Activated CD8-positive, alpha-beta memory T cell treated with anti-CD3 and anti-CD28 coated beads, Interleukin-2, amount 10 ng/mL, durations not matched to agents 7 days and 5 days (primary cell): ENCODE measurements at regions not wholly inside any gene's neighbourhood (a gene's known extent, or its start where the extent isn't known, plus 50 kb on each side); places are given as distances from the start of the nearest gene placed in this dataset.

Experiments
- ATAC-seq: fragments of 150-1000 bp; cut with Tn5 transposase; one replicate; pipeline ENCODE4 v1.10.0; 2021; ENCODE audit warnings: moderate library complexity
- CTCF ChIA-PET: fragments of 350-600 bp; sonication (Branson Sonifier 250); formaldehyde crosslinking; loops from one replicate; lab custom pipeline; 2021; ENCODE audit warnings: antibody characterized with exemption; lab: Charles Lee
- DNase-seq: peaks from one replicate; pipeline ENCODE4 v3.0.0-alpha.2; 2020
- H3K27ac Mint-ChIP-seq: one replicate; pipeline ENCODE4 v1.8.0; 2021; ENCODE audit warnings: mild to moderate bottlenecking, mixed read lengths
- H3K27me3 Mint-ChIP-seq: one replicate; pipeline ENCODE4 v1.8.0; 2021; ENCODE audit warnings: mixed read lengths
- H3K36me3 Mint-ChIP-seq: one replicate; pipeline ENCODE4 v1.8.0; 2021; ENCODE audit warnings: mild to moderate bottlenecking, mixed read lengths
- H3K4me1 Mint-ChIP-seq: one replicate; pipeline ENCODE4 v1.8.0; 2021; ENCODE audit warnings: mixed read lengths
- H3K4me3 Mint-ChIP-seq: one replicate; pipeline ENCODE4 v1.8.0; 2021; ENCODE audit warnings: mild to moderate bottlenecking, moderate library complexity, mixed read lengths
- H3K9me3 Mint-ChIP-seq: one replicate; pipeline ENCODE4 v1.8.0; 2022; ENCODE audit warnings: low read depth, mixed read lengths

DNA sequence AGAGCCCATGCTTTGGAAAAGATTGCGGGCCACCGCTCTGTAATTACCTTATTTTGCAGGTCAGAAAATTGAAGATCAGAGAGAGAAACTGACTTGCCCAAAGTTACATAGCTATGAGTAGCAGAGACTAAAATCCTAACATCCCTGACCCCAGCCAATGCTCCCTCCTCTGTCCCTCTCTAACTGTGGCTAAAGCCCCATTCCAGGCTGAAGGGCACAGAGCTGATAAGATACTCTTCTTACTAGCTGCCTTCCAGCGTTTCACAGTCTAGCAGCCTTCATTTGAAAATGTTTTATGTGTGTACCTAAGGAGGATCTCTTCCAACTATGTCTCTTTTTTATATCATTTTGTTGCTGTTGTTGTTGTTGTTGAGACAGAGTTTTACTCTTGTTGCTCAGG, 81.4 kb upstream of the LRATD1 start:
- Mint-ChIP-seq H3K4me3 (no peak overlapping the region), H3K4me1 (no peaks in the 10 kb centered on the region), H3K27ac (no peak overlapping the region), H3K9me3 (no peaks in the 10 kb centered on the region), H3K36me3 (no peaks in the 10 kb centered on the region), H3K27me3 (no peaks in the 10 kb centered on the region)
- CTCF ChIA-PET, result no interaction called here
- no peak for DNase-seq
- no peak for ATAC-seq

DNA sequence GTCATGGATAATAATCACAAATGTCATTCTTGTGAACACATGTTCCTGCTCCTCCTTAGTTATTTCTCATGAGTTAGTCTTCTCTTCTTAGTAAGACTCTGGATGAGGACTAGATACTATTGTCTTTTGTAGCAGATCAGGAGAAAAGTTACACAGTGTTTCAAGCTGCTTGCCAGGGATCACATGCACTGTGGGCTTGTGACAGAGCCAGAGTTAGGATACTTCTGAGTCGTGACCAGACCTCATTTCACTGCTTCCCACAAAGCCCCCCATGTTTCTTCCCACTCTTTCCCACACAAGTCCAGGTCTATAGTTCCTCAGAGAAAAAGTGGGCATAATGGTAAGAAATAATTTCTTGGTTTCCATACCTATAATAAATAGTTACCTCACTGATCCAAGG, 80.2 kb upstream of the LRATD1 start:
- Mint-ChIP-seq H3K27me3 (no peaks in the 10 kb centered on the region), H3K36me3 (no peaks in the 10 kb centered on the region), H3K9me3 (no peaks in the 10 kb centered on the region), H3K27ac (no peak overlapping the region), H3K4me1 (no peaks in the 10 kb centered on the region), H3K4me3 (no peak overlapping the region)
- CTCF ChIA-PET, result interaction anchor here (0.6 kb wide), 1 partner anchor 1626 kb away, joined by 3 read pairs; no protein-coding TSS in a partner anchor
- DNase-seq, result no peak
- no peak for ATAC-seq

DNA sequence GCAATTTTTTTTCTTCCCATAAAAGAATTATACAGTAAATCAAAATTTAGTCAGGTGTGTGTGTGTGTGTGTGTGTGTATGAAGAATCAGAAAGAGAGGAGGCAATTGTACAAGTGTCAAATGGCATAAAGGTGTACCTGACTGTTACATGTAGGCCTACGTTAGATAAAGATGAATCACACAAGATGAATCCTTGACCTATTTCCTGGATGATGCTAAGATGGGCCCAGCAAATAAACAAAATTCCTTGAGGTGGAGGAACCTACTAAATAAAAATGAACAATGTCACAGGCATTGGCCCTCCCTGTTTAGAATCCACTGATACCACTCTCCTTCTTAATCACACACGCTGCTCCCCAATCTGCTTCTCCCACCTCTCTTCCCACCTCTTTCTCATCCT, 79.7 kb upstream of the LRATD1 start:
- Mint-ChIP-seq H3K27ac (no peak overlapping the region), H3K9me3 (no peaks in the 10 kb centered on the region), H3K36me3 (no peaks in the 10 kb centered on the region), H3K27me3 (no peaks in the 10 kb centered on the region), H3K4me1 (no peaks in the 10 kb centered on the region), H3K4me3 (no peak overlapping the region)
- ATAC-seq (no peak), DNase-seq (no peak)
- CTCF ChIA-PET, result interaction anchor here (0.6 kb wide), 1 partner anchor 1626 kb away, joined by 3 read pairs; no protein-coding TSS in a partner anchor

DNA sequence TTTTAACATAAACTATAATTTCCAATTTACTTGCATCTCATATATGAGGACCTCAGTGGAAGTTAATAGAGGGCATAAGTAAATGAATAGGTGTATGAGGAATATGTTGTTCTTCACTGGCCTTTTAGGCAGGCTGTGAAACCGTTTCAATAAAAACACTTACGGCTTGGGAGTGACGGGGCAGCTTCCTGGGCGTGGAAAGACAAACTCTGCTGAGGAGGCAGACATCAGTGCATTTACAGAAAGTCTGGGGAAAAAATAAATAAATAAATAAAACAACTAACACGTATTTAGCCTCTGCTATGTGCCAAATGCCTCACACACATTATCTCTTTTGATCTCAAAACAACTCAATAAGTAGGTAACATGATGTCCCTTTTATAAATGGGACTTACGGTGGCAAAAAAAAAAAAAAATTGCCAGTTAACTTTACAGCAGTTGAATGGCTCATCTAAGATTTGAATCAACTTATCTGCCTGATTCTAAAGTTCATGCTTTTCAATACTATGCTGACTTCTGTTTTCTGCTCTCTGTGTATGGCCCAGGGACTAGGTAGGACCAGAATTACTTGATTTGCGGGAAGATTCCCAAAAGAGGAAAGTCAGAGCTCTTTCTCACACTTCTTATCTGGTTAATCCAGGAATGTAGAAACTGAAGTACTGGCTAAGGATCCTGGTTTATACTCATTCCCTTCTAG, 77.5 kb upstream of the LRATD1 start:
- Mint-ChIP-seq H3K4me3 (no peak overlapping the region), H3K4me1 (no peaks in the 10 kb centered on the region)

DNA sequence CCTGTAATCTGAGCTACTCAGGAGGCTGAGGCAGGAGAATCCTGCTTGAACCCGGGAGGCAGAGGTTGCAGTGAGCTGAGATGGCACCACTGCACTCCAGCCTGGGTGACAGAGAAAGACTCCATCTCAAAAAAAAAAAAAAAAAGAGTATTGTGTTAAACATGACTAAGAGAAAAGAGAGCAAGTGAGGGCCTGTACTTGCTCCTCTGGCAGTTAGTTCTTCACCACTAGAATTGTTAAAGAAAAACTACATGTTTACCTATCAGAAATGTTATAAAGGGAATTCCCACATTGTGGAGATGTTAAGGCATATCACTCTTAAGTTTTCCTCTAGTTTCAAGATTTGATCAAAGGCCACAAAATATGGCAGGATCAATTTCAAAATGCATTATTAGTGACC, 75.4 kb upstream of the LRATD1 start:
- H3K27me3 Mint-ChIP-seq, result no peaks in the 10 kb centered on the region
- no peaks in the 10 kb centered on the region for H3K9me3 Mint-ChIP-seq
- no peak overlapping the region for H3K27ac Mint-ChIP-seq
- CTCF ChIA-PET, result no interaction called here
- DNase-seq, result no peak
- H3K36me3 Mint-ChIP-seq, result no peaks in the 10 kb centered on the region
- no peaks in the 10 kb centered on the region for H3K4me1 Mint-ChIP-seq
- no peak for ATAC-seq
- H3K4me3 Mint-ChIP-seq, result no peak overlapping the region

More for the DNA sequence above, 77.5 kb upstream of the LRATD1 start:
- ATAC-seq (no peak), DNase-seq (no peak)
- no peaks in the 10 kb centered on the region for H3K36me3 Mint-ChIP-seq
- CTCF ChIA-PET, result no interaction called here
- H3K27ac Mint-ChIP-seq, result no peak overlapping the region
- no peaks in the 10 kb centered on the region for H3K27me3 Mint-ChIP-seq
- no peaks in the 10 kb centered on the region for H3K9me3 Mint-ChIP-seq

DNA sequence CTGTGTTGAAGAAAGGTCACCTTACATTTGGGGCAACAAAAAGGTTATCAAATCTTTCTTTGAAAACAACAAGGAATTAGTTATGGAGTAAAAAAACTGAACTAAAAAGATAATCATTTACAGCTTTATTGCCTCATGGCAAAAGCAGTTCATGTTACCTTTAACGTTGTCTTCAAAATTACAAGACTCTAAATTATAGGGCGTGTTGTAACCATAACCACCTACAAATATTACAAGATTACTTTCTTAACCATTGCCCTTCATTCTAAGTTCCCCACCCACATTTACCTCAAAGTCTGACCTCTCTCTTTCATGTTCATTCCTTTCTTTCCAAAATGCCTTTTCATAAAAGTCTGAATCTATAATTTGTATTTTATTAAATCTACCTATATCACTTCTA, 74.6 kb upstream of the LRATD1 start:
- no peaks in the 10 kb centered on the region for H3K36me3 Mint-ChIP-seq

DNA sequence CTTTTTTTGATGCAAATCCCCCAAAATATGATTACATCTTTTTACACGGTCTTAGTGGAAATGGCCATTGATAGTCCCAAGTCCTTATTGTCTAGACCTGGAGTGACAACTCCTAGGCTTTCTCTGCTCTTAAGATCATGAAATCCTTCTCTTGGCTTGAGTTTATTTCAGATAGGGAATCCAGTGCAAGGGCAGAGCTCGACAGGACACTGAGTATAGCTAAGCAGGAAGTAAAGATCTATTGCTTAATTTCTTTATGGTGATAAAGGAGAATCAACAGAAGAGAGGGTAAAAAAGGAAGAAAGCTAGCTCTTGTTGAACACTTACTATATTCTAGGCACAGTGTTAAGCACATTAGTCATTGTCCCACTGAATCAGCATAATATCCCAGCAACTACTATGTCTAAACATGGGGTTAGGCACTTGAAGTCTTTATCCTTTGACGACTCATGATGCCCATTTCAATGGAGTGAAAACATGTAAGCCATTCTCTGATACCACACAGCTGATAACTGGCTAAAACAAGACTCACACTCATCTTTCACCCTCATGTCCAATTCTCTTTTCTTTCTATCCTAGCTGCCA, 74.1 kb upstream of the LRATD1 start:
- no peak for ATAC-seq
- no peak for DNase-seq
- Mint-ChIP-seq H3K27me3 (no peaks in the 10 kb centered on the region), H3K4me1 (no peaks in the 10 kb centered on the region), H3K9me3 (no peaks in the 10 kb centered on the region), H3K4me3 (no peak overlapping the region), H3K27ac (no peak overlapping the region), H3K36me3 (no peaks in the 10 kb centered on the region)
- CTCF ChIA-PET, result no interaction called here

More for the DNA sequence above, 74.6 kb upstream of the LRATD1 start:
- CTCF ChIA-PET, result no interaction called here
- Mint-ChIP-seq H3K27me3 (no peaks in the 10 kb centered on the region), H3K4me3 (no peak overlapping the region), H3K4me1 (no peaks in the 10 kb centered on the region), H3K27ac (no peak overlapping the region), H3K9me3 (no peaks in the 10 kb centered on the region)
- ATAC-seq (no peak), DNase-seq (no peak)

DNA sequence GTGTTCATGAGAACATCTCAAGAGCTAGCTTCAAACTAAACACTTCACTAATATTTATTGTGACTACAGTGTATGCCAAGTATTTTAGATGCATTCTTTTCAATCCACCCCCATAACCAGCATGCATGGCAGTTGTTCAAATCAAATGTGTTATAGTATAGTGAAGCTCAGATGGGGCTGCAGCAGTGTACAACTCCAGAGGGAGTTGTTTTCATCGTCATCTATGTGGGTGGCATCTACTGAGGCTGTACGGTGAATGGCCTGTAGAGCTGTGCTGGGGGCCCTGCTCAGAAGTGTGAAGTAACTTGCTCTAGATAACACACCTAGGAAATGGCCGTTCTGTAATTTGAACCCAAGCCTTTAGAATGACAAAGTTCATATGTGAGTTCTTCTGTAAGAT, 71.8 kb upstream of the LRATD1 start:
- CTCF ChIA-PET, result no interaction called here
- no peak for DNase-seq
- Mint-ChIP-seq H3K9me3 (no peaks in the 10 kb centered on the region), H3K4me1 (no peaks in the 10 kb centered on the region), H3K27me3 (no peaks in the 10 kb centered on the region), H3K27ac (no peak overlapping the region), H3K4me3 (no peak overlapping the region), H3K36me3 (no peaks in the 10 kb centered on the region)
- ATAC-seq, result no peak

DNA sequence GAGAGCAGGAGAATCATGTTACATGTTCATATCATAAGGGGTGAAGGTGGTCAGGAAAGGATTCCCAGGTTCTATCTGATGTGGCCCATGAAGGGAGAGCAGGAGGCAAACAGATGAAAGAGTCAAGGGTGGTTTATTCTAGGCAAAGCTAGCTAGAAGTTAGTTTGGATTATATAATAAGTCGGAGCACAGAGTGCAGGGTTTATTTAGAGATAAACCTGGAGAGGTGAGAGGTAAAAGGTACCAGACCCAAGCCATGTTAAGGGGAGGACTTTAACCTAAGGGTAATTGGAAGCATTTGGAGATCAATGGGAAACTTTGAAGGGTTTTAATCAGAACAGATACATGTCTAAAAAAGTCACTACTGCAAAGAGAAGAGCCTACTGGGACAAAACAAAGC, 69.2 kb upstream of the LRATD1 start:
- Mint-ChIP-seq H3K27ac (no peak overlapping the region), H3K27me3 (no peaks in the 10 kb centered on the region), H3K9me3 (peaks cover 3% of the 10 kb centered on the region), H3K4me1 (no peaks in the 10 kb centered on the region), H3K36me3 (no peaks in the 10 kb centered on the region), H3K4me3 (no peak overlapping the region)
- ATAC-seq (no peak), DNase-seq (no peak)
- CTCF ChIA-PET, result no interaction called here

DNA sequence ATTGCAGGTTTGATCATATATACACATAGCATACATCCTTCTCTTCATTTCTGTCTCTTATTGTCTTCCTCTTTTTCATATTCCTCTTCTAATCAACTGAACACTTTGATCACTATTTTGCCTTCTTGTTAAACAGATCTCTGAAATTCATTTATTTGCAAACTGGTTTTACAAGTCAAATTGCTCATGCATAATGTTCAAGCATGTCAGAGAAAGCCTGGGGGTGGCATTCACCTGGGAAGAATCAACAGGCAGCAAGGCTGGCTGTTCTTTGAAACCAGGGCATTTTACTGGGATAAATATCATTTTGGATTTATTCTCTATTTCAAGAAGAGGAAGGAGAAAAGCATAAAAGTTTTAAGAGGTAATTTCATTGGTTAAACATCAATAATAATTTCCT, 66.9 kb upstream of the LRATD1 start:
- CTCF ChIA-PET, result no interaction called here

DNA sequence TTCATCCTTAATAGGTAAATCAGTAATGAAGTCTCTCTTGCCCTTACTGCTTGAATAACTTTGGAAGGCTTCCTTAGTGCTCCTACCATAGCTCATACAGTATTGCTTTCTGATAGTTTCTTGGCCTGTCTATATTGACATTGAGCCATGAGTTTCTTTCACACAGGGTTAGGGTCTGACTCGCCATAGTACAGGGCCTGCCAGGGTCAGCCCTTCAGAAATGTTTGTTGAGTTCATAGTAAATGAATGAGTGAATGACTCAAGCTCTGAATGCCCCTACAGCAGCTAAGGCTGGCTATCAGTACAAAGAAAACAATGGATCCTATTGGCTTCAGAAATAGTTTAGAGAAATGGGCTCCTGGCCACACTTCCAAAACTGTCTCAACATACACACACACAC, 65.0 kb upstream of the LRATD1 start:
- H3K27ac Mint-ChIP-seq, result no peak overlapping the region
- ATAC-seq (no peak), DNase-seq (no peak)
- CTCF ChIA-PET, result no interaction called here
- H3K27me3 Mint-ChIP-seq, result no peaks in the 10 kb centered on the region
- H3K9me3 Mint-ChIP-seq, result peaks cover 3% of the 10 kb centered on the region
- H3K4me1 Mint-ChIP-seq, result no peaks in the 10 kb centered on the region
- H3K36me3 Mint-ChIP-seq, result no peaks in the 10 kb centered on the region
- H3K4me3 Mint-ChIP-seq, result no peak overlapping the region

More for the DNA sequence above, 66.9 kb upstream of the LRATD1 start:
- ATAC-seq, result no peak
- no peak for DNase-seq
- Mint-ChIP-seq H3K27ac (no peak overlapping the region), H3K4me1 (no peaks in the 10 kb centered on the region), H3K9me3 (peaks cover 3% of the 10 kb centered on the region), H3K4me3 (no peak overlapping the region), H3K27me3 (no peaks in the 10 kb centered on the region), H3K36me3 (no peaks in the 10 kb centered on the region)

DNA sequence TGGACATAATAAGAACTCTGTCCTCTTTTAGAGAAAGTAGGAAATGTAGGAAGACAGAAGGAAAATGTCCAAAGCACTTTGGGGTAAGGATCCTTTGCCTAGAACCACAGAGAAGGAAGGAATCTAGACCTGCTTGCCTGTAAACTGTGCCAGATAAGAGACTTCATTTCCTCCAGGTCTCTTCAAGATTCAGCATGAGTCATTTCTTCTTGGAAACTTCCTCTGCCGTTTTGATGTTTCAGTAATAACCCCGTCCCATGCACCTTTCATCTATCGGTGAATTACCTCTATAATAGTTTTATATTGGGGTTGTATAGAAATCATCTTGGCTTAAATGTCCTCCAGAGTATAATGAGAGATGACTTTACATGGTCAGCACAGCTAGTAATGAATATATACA, 63.2 kb upstream of the LRATD1 start:
- Mint-ChIP-seq H3K27me3 (no peaks in the 10 kb centered on the region), H3K27ac (no peak overlapping the region), H3K4me1 (no peaks in the 10 kb centered on the region), H3K9me3 (peaks cover 3% of the 10 kb centered on the region), H3K36me3 (no peaks in the 10 kb centered on the region), H3K4me3 (no peak overlapping the region)
- ATAC-seq (no peak), DNase-seq (no peak)
- CTCF ChIA-PET, result no interaction called here

DNA sequence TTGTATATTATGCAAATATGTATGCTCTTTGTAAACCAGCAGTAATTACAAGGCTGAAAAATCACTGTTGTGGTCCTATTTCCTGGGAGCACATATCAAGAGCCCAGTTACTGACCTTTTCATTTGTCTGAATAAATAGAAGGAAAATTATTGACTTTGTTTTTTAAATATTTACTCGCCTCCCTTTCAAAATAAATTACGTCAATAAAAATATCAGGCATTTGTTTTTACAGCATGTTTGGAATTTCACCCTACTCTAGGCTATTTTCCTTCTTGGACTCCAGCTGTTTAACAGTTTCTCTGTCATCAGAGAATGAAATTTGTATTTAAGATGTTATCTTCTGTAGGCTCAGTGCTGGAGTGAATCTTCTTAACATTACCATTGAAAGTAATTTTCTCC, 59.9 kb upstream of the LRATD1 start:
- Mint-ChIP-seq H3K4me3 (no peak overlapping the region), H3K36me3 (no peaks in the 10 kb centered on the region), H3K27me3 (no peaks in the 10 kb centered on the region), H3K27ac (no peak overlapping the region), H3K4me1 (no peaks in the 10 kb centered on the region), H3K9me3 (no peaks in the 10 kb centered on the region)
- no peak for DNase-seq
- no peak for ATAC-seq
- CTCF ChIA-PET, result no interaction called here

DNA sequence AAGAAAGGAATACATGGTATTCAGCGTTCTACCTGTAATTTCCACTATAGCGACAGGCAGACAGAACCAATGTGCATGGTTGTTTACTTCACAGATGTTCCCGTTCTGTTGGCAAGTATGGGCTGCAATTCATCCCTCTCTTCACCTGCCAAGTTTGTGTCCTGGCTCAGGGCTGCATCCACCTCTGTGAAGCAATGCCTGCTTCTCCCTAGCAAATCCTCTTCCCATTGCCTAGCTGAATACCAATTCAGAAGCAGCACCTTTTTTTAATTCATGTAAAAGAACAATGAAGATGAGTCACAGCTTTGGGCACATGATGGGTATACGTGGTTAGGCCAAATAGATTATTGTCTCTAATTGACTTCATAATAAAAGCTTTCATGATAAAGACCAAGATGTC, 54.7 kb upstream of the LRATD1 start:
- no peaks in the 10 kb centered on the region for H3K27me3 Mint-ChIP-seq
- H3K27ac Mint-ChIP-seq, result no peak overlapping the region
- DNase-seq (no peak), ATAC-seq (no peak)
- CTCF ChIA-PET, result no interaction called here
- H3K4me1 Mint-ChIP-seq, result no peaks in the 10 kb centered on the region
- H3K4me3 Mint-ChIP-seq, result no peak overlapping the region
- H3K9me3 Mint-ChIP-seq, result no peaks in the 10 kb centered on the region
- no peaks in the 10 kb centered on the region for H3K36me3 Mint-ChIP-seq
